ENCODE measurements at regions not wholly inside any gene's neighbourhood (a gene's known extent, or its start where the extent isn't known, plus 50 kb on each side); places are given as distances from the start of the nearest gene placed in this dataset.

GRCh38 chr12:126952096-126953007 is 1314.6 kb upstream of the TMEM132C start:
- intact Hi-C loops (cut with DNase I): no loop called here
- 30 to 33% methylated on average over 7 of the region's 8 CpGs for WGBS, 2 donors
- Histone ChIP-seq H3K9me3 (no peaks in the 10 kb centered on the region), H3K27ac (no peak overlapping the region), H3K4me3 (no peak overlapping the region), H3K4me1 (no peaks in the 10 kb centered on the region), H3K36me3 (no peaks in the 10 kb centered on the region), H3K27me3 (no peaks in the 10 kb centered on the region)
- TF ChIP-seq POLR2A (IDR thresholded peaks at IDR 0.05): no peak
- no peak for TF ChIP-seq CTCF (IDR thresholded peaks at IDR 0.05)
- DNase-seq: no peak

- H3K27ac ChIP-seq: no peak overlapping the region
- no peaks in the 10 kb centered on the region for H3K27me3 ChIP-seq
- intact Hi-C loops (cut with DNase I): no loop called here
- no peaks in the 10 kb centered on the region for H3K4me1 ChIP-seq
- WGBS, 2 donors: 57 to 79% methylated on average over 7 of the region's 7 CpGs
- TF ChIP-seq CTCF (IDR thresholded peaks at IDR 0.05) (no peak), POLR2A (IDR thresholded peaks at IDR 0.05) (no peak)
- H3K4me3 ChIP-seq: no peak overlapping the region
- DNase-seq: no peak
- H3K9me3 ChIP-seq: no peaks in the 10 kb centered on the region
- no peaks in the 10 kb centered on the region for H3K36me3 ChIP-seq
Observed at GRCh38 chr12:126953365-126953889, 1313.5 kb upstream of the TMEM132C start.

- intact Hi-C loops (cut with DNase I): no loop called here
- H3K27me3 ChIP-seq: no peaks in the 10 kb centered on the region
- no peak for DNase-seq
- no peaks in the 10 kb centered on the region for H3K4me1 ChIP-seq
- H3K36me3 ChIP-seq: no peaks in the 10 kb centered on the region
- WGBS, 2 donors: 36 to 45% methylated on average over 3 of the region's 3 CpGs
- no peak overlapping the region for H3K4me3 ChIP-seq
- H3K9me3 ChIP-seq: no peaks in the 10 kb centered on the region
- TF ChIP-seq POLR2A (IDR thresholded peaks at IDR 0.05) (no peak), CTCF (IDR thresholded peaks at IDR 0.05) (no peak)
- no peak overlapping the region for H3K27ac ChIP-seq
Observed at GRCh38 chr12:126960221-126960620, 1306.7 kb upstream of the TMEM132C start.

GRCh38 chr12:126960709-126961108 is 1306.3 kb upstream of the TMEM132C start:
- Histone ChIP-seq H3K36me3 (no peaks in the 10 kb centered on the region), H3K9me3 (no peaks in the 10 kb centered on the region), H3K27ac (no peak overlapping the region), H3K4me3 (no peak overlapping the region), H3K4me1 (no peaks in the 10 kb centered on the region), H3K27me3 (no peaks in the 10 kb centered on the region)
- 39 to 50% methylated on average over 1 to 5 of the region's 5 CpGs for WGBS, 2 donors
- no peak for TF ChIP-seq CTCF (IDR thresholded peaks at IDR 0.05)
- no peak for TF ChIP-seq POLR2A (IDR thresholded peaks at IDR 0.05)
- intact Hi-C loops (cut with DNase I): no loop called here
- DNase-seq: no peak

GRCh38 chr12:126963825-126964224 is 1303.1 kb upstream of the TMEM132C start:
- H3K27ac ChIP-seq: no peak overlapping the region
- no peaks in the 10 kb centered on the region for H3K4me1 ChIP-seq
- 36 to 37% methylated on average over 1 of the region's 1 CpG for WGBS, 2 donors
- H3K36me3 ChIP-seq: no peaks in the 10 kb centered on the region
- no peak for DNase-seq
- TF ChIP-seq CTCF (IDR thresholded peaks at IDR 0.05) (no peak), POLR2A (IDR thresholded peaks at IDR 0.05) (no peak)
- no peak overlapping the region for H3K4me3 ChIP-seq
- H3K9me3 ChIP-seq: no peaks in the 10 kb centered on the region
- H3K27me3 ChIP-seq: no peaks in the 10 kb centered on the region
- intact Hi-C loops (cut with DNase I): no loop called here
